ENCODE measurements at regions not wholly inside any gene's neighbourhood (a gene's known extent, or its start where the extent isn't known, plus 50 kb on each side); places are given as distances from the start of the nearest gene placed in this dataset.

DNA sequence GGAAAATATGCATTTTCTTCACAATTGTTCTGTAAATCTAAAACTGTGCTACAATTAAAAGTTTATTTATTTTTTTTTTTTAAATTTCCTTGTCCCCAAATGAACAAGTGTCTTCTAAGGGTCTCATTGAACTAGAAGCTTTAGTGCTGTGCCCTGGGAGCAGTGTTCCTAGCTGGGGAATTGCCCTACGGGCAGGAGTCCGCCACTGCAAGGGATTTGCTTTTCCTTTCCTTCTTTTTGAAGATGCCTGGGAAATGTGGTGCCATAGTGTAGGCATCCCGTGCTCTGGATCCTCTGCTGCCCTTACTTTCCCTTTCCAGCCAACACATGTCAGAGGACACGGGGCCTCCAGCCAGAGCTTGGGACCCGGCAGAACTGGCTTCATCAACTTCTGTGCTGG, 177.1 kb upstream of the CTBP2 start:
- no peak for FAIRE-seq
- TF ChIP-seq EZH2 (IDR thresholded peaks at IDR 0.05; ENCODE audit: low read length) = no peak
- TF ChIP-seq, protein P1, sequence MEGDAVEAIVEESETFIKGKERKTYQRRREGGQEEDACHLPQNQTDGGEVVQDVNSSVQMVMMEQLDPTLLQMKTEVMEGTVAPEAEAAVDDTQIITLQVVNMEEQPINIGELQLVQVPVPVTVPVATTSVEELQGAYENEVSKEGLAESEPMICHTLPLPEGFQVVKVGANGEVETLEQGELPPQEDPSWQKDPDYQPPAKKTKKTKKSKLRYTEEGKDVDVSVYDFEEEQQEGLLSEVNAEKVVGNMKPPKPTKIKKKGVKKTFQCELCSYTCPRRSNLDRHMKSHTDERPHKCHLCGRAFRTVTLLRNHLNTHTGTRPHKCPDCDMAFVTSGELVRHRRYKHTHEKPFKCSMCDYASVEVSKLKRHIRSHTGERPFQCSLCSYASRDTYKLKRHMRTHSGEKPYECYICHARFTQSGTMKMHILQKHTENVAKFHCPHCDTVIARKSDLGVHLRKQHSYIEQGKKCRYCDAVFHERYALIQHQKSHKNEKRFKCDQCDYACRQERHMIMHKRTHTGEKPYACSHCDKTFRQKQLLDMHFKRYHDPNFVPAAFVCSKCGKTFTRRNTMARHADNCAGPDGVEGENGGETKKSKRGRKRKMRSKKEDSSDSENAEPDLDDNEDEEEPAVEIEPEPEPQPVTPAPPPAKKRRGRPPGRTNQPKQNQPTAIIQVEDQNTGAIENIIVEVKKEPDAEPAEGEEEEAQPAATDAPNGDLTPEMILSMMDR (optimal IDR thresholded peaks at IDR 0.05 in 1 of 3, IDR thresholded peaks at IDR 0.05 in 1 of 3, conservative IDR thresholded peaks at IDR 0.05 in 1 of 3; ENCODE audit: extremely low read depth in 1 of 3, insufficient read depth in 2 of 3, low read length in 3 of 3) = no peak
- H3K9me3 ChIP-seq (ENCODE audit: control insufficient read depth, low read depth, low read length) = no peaks in the 10 kb centered on the region
- no peaks in the 10 kb centered on the region for H3K36me3 ChIP-seq (ENCODE audit: control insufficient read depth in 2 of 2, extremely low read depth in 1 of 2, insufficient read depth in 2 of 2, low read length in 2 of 2)
- no peaks in the 10 kb centered on the region for H3K79me2 ChIP-seq (ENCODE audit: control insufficient read depth, insufficient read depth, low read length)
- H3K4me1 ChIP-seq (ENCODE audit: control insufficient read depth, extremely low read depth, insufficient read depth, low read length) = no peaks in the 10 kb centered on the region
- H4K20me1 ChIP-seq (ENCODE audit: control insufficient read depth, extremely low read depth, insufficient read depth, low read length) = no peaks in the 10 kb centered on the region
- no peak for DNase-seq (ENCODE audit: low read depth, low spot score)
- H3K4me2 ChIP-seq (ENCODE audit: control insufficient read depth, extremely low read depth, insufficient read depth, low read depth, low read length) = no peak overlapping the region
- no peak overlapping the region for H3K9ac ChIP-seq (ENCODE audit: control insufficient read depth, extremely low read depth, insufficient read depth, low read length)
- H3K4me3 ChIP-seq (ENCODE audit: control insufficient read depth in 2 of 3, extremely low read depth in 1 of 3, insufficient read depth in 2 of 3, low read depth in 1 of 3, low read length in 3 of 3) = no peak overlapping the region
- H3K27ac ChIP-seq (ENCODE audit: control insufficient read depth, insufficient read depth, low read length) = no peak overlapping the region
- H2AFZ ChIP-seq (ENCODE audit: control insufficient read depth, low read length) = no peak overlapping the region
- dilution Hi-C loops (cut with MboI; ENCODE audit: extremely low pct_ligation_motif_present, low sequenced_read_pairs) = no loop called here
- H3K27me3 ChIP-seq (ENCODE audit: control insufficient read depth, extremely low read depth, insufficient read depth, low read length) = no peaks in the 10 kb centered on the region
- H3K9me1 ChIP-seq (ENCODE audit: control insufficient read depth, extremely low read depth, insufficient read depth, low read length) = no peaks in the 10 kb centered on the region

DNA sequence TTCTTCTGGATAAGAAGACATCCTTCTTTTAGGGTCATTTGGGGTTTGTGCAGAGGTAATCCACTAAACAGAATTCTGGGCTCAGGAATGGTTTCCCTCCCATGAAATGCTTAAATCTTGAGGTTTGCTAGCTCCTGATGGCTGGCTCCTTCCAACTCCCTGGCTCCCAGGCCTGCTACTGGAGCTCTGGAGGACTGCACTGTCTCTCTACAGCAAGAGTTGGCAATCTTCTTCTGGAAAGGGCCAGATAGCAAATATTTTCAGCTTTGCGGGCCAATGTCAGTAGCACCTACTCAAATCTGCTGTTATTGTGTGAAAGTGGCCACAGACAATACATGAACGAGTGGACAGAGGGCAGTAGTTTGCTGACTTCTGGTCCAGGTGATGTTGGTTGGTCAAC, 174.2 kb upstream of the CTBP2 start:
- TF ChIP-seq, protein P1 (optimal IDR thresholded peaks at IDR 0.05 in 1 of 3, IDR thresholded peaks at IDR 0.05 in 1 of 3, conservative IDR thresholded peaks at IDR 0.05 in 1 of 3; ENCODE audit: extremely low read depth in 1 of 3, insufficient read depth in 2 of 3, low read length in 3 of 3) = no peak
- TF ChIP-seq EZH2 (IDR thresholded peaks at IDR 0.05; ENCODE audit: low read length) = no peak
- dilution Hi-C loops (cut with MboI; ENCODE audit: extremely low pct_ligation_motif_present, low sequenced_read_pairs) = no loop called here
- DNase-seq (ENCODE audit: low read depth, low spot score) (no peak), FAIRE-seq (no peak)
- H2AFZ ChIP-seq (ENCODE audit: control insufficient read depth, low read length) = no peak overlapping the region
- no peaks in the 10 kb centered on the region for H4K20me1 ChIP-seq (ENCODE audit: control insufficient read depth, extremely low read depth, insufficient read depth, low read length)
- H3K79me2 ChIP-seq (ENCODE audit: control insufficient read depth, insufficient read depth, low read length) = no peaks in the 10 kb centered on the region
- no peaks in the 10 kb centered on the region for H3K4me1 ChIP-seq (ENCODE audit: control insufficient read depth, extremely low read depth, insufficient read depth, low read length)
- H3K27ac ChIP-seq (ENCODE audit: control insufficient read depth, insufficient read depth, low read length) = no peak overlapping the region
- H3K9ac ChIP-seq (ENCODE audit: control insufficient read depth, extremely low read depth, insufficient read depth, low read length) = no peak overlapping the region
- no peak overlapping the region for H3K4me3 ChIP-seq (ENCODE audit: control insufficient read depth in 2 of 3, extremely low read depth in 1 of 3, insufficient read depth in 2 of 3, low read depth in 1 of 3, low read length in 3 of 3)
- no peaks in the 10 kb centered on the region for H3K9me3 ChIP-seq (ENCODE audit: control insufficient read depth, low read depth, low read length)
- H3K4me2 ChIP-seq (ENCODE audit: control insufficient read depth, extremely low read depth, insufficient read depth, low read depth, low read length) = no peak overlapping the region
- no peaks in the 10 kb centered on the region for H3K36me3 ChIP-seq (ENCODE audit: control insufficient read depth in 2 of 2, extremely low read depth in 1 of 2, insufficient read depth in 2 of 2, low read length in 2 of 2)
- H3K9me1 ChIP-seq (ENCODE audit: control insufficient read depth, extremely low read depth, insufficient read depth, low read length) = no peaks in the 10 kb centered on the region
- H3K27me3 ChIP-seq (ENCODE audit: control insufficient read depth, extremely low read depth, insufficient read depth, low read length) = peaks cover 3% of the 10 kb centered on the region

Measured in keratinocyte (primary cell).